ENCODE measurements at regions not wholly inside any gene's neighbourhood (a gene's known extent, or its start where the extent isn't known, plus 50 kb on each side); places are given as distances from the start of the nearest gene placed in this dataset.

DNA sequence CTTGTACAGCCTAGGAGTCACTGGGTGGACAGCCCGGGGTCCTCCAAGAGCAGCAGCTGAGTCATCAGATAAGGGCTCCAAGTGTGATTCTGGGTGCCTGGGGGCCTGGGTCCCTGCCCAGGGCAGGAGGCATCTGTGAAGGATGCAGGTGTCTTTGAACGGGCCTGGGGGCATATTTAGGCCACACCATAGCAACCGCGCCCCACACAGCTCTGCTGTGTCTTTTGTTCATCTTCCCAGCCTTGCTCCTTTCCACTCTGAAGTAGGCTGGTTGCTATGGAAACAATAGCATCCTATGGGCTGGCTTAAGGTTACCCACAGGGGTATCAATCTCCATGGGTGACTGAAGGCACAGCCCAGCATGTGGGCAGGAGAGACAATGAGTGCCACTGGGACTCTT, 324.7 kb downstream of the TCERG1L start:
- Histone ChIP-seq H3K4me1 (ENCODE audit: low read depth) (no peaks in the 10 kb centered on the region), H3K9me3 (peaks cover 13% of the 10 kb centered on the region), H3K4me3 (no peak overlapping the region), H3K36me3 (ENCODE audit: low read depth) (no peaks in the 10 kb centered on the region)
- TF ChIP-seq, protein P1, sequence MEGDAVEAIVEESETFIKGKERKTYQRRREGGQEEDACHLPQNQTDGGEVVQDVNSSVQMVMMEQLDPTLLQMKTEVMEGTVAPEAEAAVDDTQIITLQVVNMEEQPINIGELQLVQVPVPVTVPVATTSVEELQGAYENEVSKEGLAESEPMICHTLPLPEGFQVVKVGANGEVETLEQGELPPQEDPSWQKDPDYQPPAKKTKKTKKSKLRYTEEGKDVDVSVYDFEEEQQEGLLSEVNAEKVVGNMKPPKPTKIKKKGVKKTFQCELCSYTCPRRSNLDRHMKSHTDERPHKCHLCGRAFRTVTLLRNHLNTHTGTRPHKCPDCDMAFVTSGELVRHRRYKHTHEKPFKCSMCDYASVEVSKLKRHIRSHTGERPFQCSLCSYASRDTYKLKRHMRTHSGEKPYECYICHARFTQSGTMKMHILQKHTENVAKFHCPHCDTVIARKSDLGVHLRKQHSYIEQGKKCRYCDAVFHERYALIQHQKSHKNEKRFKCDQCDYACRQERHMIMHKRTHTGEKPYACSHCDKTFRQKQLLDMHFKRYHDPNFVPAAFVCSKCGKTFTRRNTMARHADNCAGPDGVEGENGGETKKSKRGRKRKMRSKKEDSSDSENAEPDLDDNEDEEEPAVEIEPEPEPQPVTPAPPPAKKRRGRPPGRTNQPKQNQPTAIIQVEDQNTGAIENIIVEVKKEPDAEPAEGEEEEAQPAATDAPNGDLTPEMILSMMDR (IDR thresholded peaks at IDR 0.05) = no peak
- intact Hi-C loops (cut with DNase I, micrococcal nuclease) = no loop called here
- no peak for DNase-seq
- ATAC-seq = no peak

DNA sequence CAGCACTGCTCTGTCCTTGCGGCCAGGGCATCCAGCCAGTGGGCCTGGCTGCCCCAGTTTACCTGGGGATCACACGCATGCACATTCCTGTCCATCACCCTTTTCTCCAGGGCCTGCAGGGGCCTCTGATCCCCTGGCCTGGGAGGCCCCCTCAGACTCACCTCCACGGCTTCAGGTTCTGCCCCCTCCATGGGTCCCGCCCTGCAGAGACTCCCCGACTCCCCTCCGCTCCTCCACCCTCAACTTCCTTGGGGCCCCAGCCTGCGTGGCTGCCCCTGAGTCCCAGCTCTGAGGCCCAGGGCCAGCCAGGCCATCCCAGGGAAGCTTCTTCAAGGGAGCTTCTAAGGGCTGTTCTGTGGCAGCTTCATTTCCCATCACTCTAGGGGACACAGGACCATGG, 324.1 kb downstream of the TCERG1L start:
- TF ChIP-seq, protein P1 (IDR thresholded peaks at IDR 0.05) = no peak
- Histone ChIP-seq H3K4me3 (no peak overlapping the region), H3K36me3 (ENCODE audit: low read depth) (no peaks in the 10 kb centered on the region), H3K4me1 (ENCODE audit: low read depth) (no peaks in the 10 kb centered on the region), H3K9me3 (peaks cover 13% of the 10 kb centered on the region)
- intact Hi-C loops (cut with DNase I, micrococcal nuclease) = no loop called here
- DNase-seq (no peak), ATAC-seq (no peak)

DNA sequence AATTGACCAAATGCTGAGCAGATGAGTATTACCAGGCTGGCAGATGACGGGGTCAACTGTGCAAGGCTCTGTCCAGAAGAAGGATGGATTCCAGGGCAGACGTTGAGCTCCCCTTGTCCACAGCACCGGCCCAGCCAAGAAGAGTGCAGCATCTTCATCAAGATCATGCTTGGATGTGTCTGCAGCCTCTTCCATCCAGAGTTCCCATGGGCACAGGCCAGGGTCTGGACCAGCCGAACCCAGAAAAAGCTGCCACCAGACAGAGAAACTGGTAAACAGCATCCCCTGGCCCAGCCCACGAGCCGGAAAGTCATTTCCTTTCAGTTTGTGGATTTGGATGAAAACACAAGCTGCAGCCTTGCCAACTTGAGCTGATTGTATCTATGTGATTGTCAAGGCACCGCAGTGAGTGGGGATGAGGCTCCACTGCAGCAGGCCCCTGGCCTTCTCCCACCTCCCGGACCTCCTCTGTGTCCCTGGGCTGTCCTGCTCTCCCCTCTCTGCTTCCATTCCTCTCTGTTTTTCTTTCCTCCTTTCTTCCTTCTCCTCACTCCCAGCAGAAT, 321.8 kb downstream of the TCERG1L start:
- no peak for DNase-seq
- Histone ChIP-seq H3K9me3 (peaks cover 6% of the 10 kb centered on the region), H3K36me3 (ENCODE audit: low read depth) (no peaks in the 10 kb centered on the region), H3K4me3 (no peak overlapping the region), H3K4me1 (ENCODE audit: low read depth) (no peaks in the 10 kb centered on the region)
- intact Hi-C loops (cut with DNase I, micrococcal nuclease) = no loop called here
- ATAC-seq = no peak
- TF ChIP-seq, protein P1 (IDR thresholded peaks at IDR 0.05) = no peak

DNA sequence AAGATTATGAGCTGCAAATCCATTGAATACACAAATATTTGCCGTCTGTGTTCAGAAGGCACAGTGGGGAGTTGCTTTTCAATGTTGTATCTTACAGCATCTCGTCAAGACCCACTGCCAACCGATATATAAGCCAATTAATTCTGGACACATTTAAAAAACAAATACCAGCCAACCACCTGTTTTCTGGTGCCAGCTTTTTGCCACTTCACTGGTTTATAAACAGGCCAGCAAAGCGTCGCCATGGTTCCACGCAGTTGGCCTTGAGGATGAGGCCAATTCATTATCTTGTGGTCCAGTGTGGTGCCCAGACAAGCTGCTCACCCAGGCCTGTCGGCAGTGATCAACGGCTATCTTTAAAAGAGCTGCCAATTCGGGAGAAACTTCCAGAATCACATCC, 321.0 kb downstream of the TCERG1L start:
- no peak for ATAC-seq
- Histone ChIP-seq H3K36me3 (ENCODE audit: low read depth) (no peaks in the 10 kb centered on the region), H3K9me3 (peaks cover 6% of the 10 kb centered on the region), H3K4me1 (ENCODE audit: low read depth) (no peaks in the 10 kb centered on the region), H3K4me3 (no peak overlapping the region)
- DNase-seq = no peak
- TF ChIP-seq, protein P1 (IDR thresholded peaks at IDR 0.05) = no peak
- intact Hi-C loops (cut with DNase I, micrococcal nuclease) = no loop called here

DNA sequence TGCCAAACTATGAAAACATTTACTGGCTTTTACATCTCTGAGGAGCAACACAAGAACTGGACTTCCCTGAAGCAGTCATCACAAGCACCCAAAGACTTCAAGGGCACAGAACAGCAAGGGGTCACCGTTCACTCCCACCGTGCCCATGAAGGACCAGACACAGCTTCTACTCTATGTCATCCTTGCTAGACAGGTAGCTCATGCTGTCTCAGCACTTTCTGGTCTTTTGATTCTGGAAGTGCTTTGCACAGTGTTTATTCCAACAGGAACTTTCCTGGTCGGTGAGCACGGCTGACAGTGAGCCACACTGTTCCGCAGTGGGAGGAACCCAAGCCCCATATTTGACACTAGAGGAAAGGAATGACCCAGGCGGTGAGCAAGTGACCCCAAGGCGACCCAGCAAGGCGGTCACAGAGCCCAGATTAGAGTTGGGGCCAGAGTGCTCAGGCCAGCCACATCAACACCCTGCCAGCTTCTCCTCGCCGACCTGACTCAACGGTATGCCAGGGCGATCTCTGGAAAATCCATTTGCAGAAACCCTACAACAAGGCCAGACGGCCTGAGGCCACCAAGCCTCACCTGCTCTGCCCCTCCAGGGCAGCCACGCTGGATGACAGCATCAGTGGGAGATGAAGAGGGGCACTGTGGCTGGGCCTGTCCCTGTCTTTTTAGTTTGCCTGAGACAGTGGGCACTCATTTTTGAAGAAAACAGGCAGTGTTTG, 318.6 kb downstream of the TCERG1L start:
- DNase-seq (no peak), ATAC-seq (no peak)
- intact Hi-C loops (cut with DNase I, micrococcal nuclease) = no loop called here
- Histone ChIP-seq H3K9me3 (peaks cover 4% of the 10 kb centered on the region), H3K4me1 (ENCODE audit: low read depth) (no peaks in the 10 kb centered on the region), H3K36me3 (ENCODE audit: low read depth) (no peaks in the 10 kb centered on the region), H3K4me3 (no peak overlapping the region)
- TF ChIP-seq, protein P1 (IDR thresholded peaks at IDR 0.05) = no peak
